D341Med (cell line): ENCODE measurements at regions not wholly inside any gene's neighbourhood (a gene's known extent, or its start where the extent isn't known, plus 50 kb on each side); places are given as distances from the start of the nearest gene placed in this dataset.

ENCODE experiments used
- DNase-seq: peaks from one replicate; pipeline ENCODE4 v3.0.0; 2012; ENCODE audit warnings: low spot score

DNA sequence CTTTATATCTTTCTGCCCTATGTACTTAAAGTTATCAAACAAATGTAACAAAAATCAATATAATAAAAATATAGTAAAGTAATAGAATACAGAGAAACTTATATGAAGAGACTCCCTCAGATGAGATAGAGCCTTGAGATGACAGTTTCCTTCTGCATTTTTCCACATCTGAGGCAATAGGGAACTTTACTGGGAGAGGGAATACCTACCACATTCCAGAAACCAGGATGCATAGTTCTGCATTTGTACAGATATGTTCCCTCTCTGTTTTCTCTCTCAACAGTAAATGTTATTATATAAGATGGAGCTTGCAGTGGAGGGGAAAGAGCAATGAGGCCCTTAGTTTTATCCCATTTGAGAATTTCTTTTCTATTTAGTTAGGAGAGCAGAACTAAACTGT lies 109.6 kb upstream of the KCNN2 start:
- no peak for DNase-seq

DNA sequence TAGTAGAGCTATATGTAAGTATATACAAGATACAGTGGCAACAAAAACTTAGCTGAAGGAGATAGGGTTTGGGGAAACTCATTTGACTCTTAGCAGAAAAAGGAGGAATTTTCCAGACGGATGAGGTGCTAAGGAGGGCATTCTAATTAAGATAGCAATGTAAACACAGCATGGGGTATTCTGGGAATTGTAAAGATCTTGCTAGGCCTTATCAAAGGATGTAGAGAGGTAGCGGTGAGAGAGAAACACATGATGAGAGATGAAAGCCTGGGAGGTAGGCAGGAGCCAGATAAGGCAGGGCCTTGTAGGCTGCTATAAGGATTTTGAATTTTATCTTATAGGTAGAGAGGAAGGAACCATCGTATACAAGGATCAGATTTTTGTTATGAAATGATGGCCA lies 106.6 kb upstream of the KCNN2 start:
- no peak for DNase-seq

DNA sequence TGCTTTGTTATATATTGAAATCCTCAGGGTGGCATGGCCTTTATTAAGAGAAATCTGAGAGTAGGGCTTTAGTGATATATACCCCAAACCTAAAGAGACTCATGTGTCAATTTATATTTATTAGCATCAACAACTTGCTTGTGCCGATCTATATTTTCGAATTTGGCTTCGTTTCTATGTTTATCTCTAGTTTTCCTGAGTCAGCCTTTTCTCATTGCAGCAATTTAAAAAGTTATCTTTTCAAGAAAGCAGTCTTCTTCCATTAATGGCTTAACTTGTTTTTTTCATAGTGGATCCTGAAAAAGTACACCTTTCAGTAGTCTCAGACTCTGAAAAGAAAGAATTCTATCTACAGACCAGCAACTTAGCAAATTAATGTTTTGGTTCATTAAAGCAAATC lies 99.9 kb upstream of the KCNN2 start:
- DNase-seq: no peak

DNA sequence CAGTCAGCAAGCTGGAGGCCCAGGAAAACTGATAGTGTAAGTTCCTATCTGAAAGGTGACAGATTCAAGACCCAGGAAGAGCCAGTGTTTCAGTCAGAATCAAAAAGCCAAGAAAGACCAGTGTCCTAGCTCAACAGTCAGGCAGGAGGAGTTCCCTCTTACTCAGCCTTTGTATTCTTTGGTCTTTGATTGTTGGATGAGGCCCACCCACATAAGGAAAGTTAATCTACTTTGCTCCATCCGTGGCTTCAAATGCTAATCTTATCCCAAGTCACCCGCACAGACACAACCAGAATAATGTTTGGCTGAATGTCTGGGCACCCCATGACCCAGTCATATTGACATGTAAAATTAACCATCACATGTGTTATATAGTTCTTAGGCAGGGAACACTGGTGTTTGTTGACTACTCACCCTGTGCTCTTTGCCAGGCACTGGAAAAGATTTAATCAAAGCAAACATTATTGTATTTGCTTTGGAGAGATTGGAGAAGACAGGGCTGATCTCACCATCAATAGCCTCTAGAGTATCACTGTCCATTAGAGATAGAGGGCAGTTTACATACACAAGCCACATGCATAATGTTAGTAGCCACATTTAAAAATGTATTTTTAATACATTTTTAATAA lies 96.3 kb upstream of the KCNN2 start:
- DNase-seq: no peak

DNA sequence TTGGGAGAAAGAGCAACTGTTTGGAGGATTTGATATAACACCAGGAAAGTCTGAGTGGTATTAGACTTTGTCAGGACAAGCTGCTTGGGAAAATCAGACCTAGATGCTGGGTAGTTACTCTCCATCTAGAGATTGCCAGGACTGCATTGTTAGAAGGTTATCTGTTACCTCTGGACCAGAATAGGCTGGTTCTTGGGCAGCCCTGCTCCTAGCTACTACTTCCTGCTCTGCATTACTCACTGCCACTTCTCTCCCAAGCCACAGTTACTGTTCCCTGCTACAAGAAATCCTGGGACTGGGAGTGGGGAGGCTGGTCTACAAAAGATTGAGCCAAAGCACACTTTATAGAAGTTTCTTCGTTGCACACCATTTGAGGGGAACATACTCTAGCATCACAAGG lies 95.5 kb upstream of the KCNN2 start:
- no peak for DNase-seq

DNA sequence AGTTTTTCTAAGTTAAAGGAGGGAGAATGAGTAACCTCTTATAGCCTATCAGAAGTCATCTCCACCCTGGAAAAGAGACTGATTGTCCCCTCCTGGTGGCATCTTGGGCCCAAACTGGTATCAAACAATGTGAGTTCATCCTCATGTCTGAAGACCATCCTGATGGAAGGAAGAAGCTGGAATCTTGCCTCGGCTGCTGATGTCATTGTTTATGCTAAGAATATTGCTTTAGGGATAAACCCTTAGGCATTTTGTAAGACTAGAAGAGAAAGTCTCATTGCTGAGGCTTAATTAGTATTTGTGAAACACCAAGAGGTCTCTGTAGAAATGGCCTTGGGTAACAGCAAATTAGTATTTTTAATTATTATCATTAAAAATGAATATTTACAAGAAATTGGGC lies 65.7 kb upstream of the KCNN2 start:
- no peak for DNase-seq

DNA sequence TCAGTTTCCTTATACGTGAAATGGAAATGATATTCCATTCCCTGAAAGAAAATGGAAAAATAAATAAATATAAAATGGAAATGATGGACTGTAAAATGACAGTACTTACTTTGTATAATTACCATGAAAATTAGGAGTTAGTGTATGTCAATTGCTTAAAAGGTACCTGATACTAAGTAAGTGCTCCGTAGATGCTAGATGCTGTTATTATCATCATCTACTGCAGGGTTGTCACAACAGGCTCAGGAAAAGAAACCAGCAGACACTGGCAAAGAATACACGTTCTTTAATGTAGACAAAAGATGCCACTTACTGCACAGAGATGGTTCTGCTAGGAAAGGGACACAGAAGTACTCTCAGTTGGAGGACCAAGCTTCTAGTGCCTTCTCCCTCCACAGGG lies 64.0 kb upstream of the KCNN2 start:
- no peak for DNase-seq

DNA sequence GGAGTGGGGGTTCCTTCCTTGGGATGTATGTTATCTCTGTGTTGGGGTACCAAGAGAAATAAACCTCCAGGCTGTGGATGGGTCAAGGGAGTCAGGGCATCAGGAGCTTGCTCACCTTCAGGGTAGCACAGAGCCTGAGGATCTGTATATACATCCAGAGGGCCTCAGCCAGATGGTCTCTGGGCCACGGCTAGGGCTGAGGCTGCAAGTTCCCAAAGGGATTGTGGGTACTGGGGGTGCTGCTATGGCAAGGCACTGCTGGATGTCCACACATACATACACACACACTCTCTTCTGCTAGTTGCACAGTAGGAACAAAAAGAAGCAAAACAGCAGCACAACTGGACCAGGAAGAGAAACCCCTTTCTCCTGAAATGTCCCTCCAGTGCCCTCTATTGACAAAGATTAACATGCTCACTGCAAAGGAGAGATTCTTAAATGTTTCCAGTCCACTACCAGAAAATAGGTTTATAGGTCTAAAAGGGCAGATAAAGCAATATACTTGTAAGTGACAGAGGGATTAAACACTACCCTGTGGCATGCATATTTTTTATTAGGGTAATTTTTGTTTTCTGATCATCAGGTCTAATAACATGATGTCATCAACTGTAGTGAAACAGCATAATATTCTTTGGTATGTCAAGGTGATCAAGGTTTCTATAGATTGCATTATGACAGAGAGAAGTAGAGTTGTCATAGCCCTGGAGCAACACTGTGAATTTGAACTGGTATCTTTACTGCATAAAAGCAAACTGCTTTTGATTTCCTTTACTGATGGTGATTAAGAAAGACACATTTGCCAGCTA lies 56.3 kb upstream of the KCNN2 start:
- DNase-seq: peak; percentile 34

DNA sequence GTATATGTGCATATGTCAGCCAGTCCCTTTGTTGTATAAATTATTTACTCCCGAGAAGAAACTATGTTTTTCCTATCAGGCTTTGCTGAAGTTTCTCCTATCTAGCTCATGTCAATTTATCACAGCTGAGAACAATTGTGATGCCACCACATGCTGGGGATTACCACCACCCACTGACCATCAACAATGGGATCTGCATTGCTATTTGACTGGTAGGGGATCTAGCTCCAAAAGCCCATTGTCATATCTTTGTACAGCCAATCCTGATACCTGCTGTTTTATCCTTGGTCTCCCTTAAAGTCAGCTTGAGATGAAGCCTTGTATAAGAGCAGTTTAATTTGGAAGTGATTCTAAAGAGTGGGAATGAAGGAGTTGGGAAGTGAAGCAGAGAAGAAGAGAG lies 53.9 kb upstream of the KCNN2 start:
- no peak for DNase-seq

DNA sequence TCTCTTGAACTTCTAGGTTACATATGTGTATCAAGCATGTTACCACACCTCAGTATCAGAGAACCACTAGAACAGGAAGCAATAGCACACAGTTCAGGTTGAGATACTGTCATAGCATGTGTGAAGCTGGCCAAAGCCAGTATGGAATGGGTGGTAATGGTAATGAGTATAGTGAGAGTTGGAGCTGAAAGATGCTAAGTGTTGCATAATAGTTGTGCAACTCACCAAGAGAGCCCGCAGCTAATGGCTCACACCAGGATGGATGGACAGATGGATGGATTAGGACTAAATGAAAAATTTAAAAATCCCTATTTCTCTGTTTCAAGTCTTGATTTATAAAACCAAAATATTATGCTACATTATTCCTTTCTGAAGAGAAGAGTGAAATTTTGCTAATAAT lies 53.4 kb upstream of the KCNN2 start:
- no peak for DNase-seq

DNA sequence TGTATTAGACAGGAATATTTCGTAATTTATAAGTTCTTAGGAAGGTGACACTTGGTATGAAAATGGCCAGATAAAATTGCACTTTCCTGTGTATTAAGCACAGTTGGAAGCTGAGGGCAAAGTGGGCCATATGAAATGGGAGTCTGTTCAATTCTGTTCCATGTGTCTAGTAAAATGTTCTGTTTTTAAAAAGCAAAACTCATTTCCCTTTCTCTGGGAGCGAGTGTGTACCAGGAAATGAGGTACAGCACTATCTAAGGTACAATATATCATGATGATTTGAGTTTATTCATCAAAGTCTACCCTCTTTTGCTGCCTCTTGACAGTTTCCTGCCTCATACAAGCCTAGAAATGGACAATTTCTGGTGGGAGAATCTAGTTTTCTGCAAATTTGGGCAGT lies 51.2 kb upstream of the KCNN2 start:
- DNase-seq: no peak

DNA sequence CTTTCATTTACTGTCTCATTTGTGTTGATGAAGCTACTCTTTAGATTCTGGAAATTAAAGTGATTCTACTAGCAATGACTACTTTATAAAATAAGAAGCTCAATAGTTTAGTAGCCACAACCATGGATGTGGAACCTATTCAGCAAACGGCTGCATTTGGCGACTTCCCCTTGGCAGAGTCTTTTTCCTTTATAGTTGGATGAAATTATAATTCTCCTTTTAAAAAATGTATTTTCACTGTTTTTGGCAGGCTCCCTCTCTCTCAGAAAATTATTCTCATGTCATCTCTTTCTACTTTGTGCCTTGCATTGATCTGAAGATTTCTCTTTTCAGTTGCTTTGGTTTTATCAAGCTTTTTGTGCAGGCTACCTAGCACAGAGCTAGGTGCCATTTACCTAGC lies 50.6 kb upstream of the KCNN2 start:
- DNase-seq: no peak

DNA sequence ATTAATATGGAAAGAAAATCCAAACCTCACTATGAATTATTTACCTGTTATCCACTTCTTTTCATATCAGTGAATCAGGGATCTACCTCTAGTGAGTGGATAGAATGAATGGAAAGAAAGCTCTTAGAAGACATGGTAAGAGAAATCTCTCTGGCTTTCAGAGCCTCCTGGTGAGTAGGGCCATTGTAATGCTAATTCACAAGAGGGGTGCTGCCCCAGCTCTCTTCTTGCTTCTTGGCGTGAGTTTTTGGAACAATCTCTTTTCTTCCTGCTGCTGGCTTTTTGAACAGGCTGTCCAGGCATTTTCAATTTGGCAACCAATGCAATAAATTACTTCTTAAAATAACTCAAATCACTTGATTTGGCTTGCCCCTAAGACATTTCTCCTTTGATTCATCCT lies 49.9 kb upstream of the KCNN2 start:
- no peak for DNase-seq
